Loucy (cell line): ENCODE measurements at regions not wholly inside any gene's neighbourhood (a gene's known extent, or its start where the extent isn't known, plus 50 kb on each side); places are given as distances from the start of the nearest gene placed in this dataset.
"Not testable (repeated sequence)": the region's sequence is repeated elsewhere in the genome, so short reads cannot be mapped to it uniquely, and the experiment has no call there.

Experiments used
- EZH2phosphoT487 ChIP-seq: fragments of 200-600 bp; IDR thresholded peaks from 2 replicates; pipeline ENCODE4 v1.6.1; 2018; ENCODE audit warnings: antibody characterized with exemption, mild to moderate bottlenecking, moderate library complexity, borderline replicate concordance
- TF ChIP-seq, protein P1 (sequence below): fragments of 200-600 bp; sonication (generic); conservative IDR thresholded peaks from 2 replicates; pipeline ENCODE4 v1.5.1; 2014; ENCODE audit warnings: mild to moderate bottlenecking, antibody characterized with exemption, low read length

DNA sequence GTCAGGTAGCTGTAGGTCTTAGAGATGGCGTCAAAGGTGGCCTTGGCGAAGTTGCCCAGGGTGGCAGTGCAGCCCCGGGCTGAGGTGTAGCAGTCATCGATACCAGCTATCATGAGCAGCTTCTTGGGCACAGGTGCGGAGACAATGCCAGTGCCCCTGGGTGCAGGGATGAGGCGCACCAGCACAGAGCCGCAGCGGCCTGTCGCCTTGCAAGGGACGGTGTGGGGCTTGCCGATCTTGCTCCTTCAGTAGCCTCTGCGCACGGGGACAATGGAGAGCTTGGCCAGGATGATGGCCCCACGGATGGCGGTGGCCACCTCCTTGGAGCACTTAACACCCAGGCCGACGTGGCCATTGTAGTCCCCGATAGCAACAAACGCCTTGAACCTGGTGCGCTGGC lies 65.6 kb upstream of the KIF2B start:
- TF ChIP-seq EZH2phosphoT487: not testable (repeated sequence)
- TF ChIP-seq, protein P1, sequence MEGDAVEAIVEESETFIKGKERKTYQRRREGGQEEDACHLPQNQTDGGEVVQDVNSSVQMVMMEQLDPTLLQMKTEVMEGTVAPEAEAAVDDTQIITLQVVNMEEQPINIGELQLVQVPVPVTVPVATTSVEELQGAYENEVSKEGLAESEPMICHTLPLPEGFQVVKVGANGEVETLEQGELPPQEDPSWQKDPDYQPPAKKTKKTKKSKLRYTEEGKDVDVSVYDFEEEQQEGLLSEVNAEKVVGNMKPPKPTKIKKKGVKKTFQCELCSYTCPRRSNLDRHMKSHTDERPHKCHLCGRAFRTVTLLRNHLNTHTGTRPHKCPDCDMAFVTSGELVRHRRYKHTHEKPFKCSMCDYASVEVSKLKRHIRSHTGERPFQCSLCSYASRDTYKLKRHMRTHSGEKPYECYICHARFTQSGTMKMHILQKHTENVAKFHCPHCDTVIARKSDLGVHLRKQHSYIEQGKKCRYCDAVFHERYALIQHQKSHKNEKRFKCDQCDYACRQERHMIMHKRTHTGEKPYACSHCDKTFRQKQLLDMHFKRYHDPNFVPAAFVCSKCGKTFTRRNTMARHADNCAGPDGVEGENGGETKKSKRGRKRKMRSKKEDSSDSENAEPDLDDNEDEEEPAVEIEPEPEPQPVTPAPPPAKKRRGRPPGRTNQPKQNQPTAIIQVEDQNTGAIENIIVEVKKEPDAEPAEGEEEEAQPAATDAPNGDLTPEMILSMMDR: not testable (repeated sequence)
